ENCODE measurements at regions not wholly inside any gene's neighbourhood (a gene's known extent, or its start where the extent isn't known, plus 50 kb on each side); places are given as distances from the start of the nearest gene placed in this dataset.
"Not testable (repeated sequence)": the region's sequence is repeated elsewhere in the genome, so short reads cannot be mapped to it uniquely, and the experiment has no call there.

DNA sequence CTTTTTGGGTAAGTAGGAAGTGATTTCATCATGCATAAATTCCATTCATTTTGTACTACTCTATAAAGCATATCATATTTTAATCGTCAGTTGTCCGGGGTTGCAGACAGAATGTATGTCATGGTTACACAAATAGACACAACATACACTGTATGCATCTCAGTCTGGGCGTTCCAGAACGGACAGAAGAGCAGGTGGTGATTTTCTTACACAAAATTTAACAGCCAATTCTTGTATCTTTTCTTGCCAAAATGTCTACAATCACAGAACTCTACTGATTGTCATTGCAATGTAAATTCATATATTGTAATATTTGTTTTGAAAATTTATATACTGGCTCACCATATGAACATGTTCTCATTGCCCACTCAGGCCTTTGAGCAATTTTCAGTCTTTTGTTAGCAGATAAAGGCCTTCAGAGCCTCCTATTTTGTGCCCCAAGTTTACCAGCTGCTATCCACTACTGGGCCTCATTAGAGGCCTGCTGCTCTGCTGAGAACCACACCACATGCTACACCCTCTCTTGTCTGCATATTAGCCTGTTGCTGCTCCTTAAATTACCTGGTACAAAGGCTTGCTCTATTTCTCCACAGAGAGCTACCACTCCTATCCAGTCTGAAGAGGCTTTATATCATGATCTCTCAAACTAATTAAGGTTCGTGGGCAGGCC lies 61.5 kb downstream of the PRDM13 start:
- no peak for DNase-seq

GRCh38 chr6:99689916-99690685 lies 83.5 kb downstream of the PRDM13 start:
- DNase-seq, result no peak

DNA sequence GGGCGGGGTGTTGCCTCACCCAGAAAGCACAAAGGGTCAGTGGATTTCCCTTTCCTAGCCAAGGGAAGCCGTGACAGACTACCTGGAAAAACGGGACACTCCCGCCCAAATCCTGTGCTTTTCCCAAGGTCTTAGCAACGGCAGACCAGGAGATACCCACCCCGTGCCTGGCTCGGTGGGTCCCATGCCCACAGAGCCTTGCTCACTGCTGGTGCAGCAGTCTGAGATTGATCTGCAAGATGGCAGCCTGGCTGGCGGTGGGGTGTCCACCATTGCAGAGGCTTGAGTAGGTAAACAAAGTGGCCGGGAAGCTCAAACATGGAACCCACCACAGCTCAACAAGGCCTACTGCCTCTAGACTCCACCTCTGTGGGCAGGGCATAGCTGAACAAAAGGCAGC lies 95.7 kb downstream of the PRDM13 start:
- not testable (repeated sequence) for DNase-seq

DNA sequence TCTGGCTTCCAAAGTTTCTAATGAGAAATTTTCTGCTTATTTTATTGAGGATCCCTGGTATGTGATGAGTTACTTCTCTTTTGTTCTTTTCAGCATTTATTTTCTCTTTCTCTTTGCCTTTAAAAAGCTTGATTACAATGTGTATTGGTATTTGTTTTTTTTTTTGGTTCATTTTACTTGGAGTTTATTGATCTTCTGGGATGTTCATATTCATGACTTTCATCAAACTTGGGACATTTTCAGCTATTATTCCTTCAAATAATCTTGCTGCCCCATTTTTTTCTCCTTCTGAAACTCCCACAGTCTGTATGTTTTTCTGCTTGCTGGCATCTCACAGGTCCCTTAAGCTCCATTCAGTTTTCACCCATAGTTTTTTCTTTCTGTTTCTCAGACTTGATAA lies 102.4 kb downstream of the PRDM13 start:
- no peak for DNase-seq

GRCh38 chr6:99711302-99711701 lies 104.7 kb downstream of the PRDM13 start:
- DNase-seq, result no peak

DNA sequence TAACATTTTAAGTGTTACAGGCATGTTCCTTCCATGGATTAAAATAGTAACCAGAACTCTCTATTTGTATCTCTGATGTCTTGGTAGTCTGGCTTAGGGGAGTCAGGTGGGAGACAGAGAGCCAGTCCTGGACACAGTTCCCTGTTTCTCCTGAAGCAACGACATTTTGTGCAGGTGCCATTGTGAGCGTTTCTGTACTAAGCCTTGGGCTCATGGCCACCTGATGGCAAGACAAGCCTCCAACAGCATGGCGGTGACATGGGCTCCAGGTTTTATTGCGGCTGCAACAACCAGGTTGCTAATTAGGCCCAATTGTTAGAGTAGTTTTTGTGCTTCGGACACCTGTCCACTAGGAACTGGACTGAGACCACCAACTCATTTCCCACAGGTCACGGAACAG lies 105.3 kb downstream of the PRDM13 start:
- DNase-seq, result no peak

- DNase-seq, result no peak
These were observed 105.9 kb downstream of the PRDM13 start for GRCh38 chr6:99712519-99712918.

GRCh38 chr6:99722043-99722442 lies 115.4 kb downstream of the PRDM13 start:
- not testable (repeated sequence) for DNase-seq

DNA sequence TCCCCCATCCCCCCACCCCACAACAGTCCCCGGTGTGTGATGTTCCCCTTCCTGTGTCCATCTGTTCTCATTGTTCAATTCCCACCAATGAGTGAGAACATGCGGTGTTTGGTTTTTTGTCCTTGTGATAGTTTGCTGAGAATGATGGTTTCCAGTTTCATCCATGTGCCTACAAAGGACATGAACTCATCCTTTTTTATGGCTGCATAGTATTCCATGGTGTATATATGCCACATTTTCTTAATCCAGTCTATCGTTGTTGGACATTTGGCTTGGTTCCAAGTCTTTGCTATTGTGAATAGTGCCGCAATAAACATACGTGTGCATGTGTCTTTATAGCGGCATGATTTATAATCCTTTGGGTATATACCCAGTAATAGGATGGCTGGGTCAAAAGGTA lies 123.6 kb downstream of the PRDM13 start:
- DNase-seq, result not testable (repeated sequence)

- DNase-seq, result no peak
These were observed 129.7 kb downstream of the PRDM13 start for GRCh38 chr6:99736302-99736701.

DNA sequence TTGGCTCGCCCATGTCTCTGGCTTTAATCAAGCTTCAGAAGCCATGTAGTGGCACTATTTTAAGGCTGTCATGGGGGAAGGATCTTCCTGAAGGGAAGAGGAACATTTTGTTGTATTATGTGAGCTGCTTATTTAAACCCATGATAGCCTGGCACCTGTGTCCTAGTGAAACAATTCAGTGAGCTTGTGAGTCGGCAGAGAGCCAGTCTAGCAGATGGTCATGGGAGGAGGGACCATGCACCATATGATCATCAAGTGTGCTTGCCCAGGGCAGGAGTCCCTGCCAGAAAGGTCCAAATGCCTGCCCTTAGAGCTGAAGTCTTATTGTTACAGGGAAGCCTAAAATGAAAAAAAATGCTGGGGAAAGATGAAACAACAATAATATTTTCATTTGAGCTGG lies 132.9 kb downstream of the PRDM13 start:
- DNase-seq, result no peak

DNA sequence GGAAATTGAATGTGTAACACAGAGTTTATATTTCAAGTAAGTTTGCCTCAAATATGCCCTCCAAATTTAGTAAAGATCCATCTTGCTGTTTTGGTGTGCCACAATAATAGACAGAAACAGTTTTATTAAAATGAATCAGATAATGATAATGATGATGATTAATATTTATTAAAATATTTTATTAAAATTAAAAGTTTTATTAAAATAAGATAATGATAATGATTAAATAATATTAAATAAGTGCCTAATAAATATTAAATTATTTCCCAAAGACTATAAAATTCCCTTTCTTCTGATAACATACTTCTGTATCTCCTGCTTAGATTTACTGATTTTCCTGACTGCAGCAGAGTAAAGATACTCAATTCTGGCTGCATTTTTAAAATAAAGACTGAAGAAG lies 134.5 kb downstream of the PRDM13 start:
- DNase-seq, result no peak

- DNase-seq, result no peak
These were observed 137.0 kb downstream of the PRDM13 start for GRCh38 chr6:99743647-99744046.

GRCh38 chr6:99745651-99746050 lies 139.0 kb downstream of the PRDM13 start:
- no peak for DNase-seq

DNA sequence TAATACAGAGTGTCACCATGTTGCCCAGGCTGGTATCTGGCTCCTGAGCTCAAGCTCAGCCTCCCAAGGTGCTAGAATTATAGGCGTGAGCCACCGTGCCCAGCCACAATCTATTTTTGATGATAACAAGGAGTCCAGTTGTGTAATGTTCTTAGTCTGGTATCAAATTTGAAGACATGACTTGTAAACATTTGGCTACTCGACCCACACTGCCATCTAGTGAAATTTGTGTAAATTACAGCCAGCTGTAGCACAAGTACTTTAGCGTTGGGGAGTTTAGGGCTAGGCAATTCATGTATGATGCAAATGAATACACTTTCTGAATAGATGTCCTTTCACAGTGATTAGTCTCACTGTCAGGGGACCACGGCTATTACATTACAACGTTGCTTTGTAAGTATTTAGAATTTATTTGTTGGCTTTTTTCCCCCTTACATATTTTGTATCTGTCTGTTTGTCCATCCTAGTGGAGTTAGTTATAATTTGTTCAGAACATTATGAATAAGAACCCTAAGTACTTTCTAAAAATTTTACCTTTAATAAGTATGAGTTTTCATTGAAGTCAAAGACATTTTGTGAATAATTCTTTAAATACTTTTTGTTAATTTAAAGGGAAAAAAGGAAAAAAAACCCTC lies 139.7 kb downstream of the PRDM13 start:
- DNase-seq, result peak; percentile 39

- no peak for DNase-seq
These were observed 155.1 kb downstream of the PRDM13 start for GRCh38 chr6:99761711-99762110.

DNA sequence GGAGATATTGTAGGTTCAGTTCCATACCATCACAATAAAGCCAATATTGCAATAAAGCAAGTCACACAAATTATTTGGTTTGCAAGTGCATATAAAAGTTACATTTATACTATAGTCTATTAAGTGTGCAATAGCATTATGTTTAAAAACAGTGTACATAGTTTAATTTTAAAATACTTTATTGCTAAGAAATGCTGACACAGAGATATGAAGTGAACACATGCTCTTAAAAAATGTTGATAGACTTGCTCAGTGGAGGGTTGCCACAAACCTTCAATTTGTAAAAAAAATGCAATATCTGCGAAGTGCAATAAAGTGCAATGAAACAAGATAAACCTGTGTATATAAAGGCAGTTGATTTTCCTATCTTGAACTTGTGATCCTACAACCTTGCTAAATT lies 161.5 kb downstream of the PRDM13 start:
- no peak for DNase-seq

DNA sequence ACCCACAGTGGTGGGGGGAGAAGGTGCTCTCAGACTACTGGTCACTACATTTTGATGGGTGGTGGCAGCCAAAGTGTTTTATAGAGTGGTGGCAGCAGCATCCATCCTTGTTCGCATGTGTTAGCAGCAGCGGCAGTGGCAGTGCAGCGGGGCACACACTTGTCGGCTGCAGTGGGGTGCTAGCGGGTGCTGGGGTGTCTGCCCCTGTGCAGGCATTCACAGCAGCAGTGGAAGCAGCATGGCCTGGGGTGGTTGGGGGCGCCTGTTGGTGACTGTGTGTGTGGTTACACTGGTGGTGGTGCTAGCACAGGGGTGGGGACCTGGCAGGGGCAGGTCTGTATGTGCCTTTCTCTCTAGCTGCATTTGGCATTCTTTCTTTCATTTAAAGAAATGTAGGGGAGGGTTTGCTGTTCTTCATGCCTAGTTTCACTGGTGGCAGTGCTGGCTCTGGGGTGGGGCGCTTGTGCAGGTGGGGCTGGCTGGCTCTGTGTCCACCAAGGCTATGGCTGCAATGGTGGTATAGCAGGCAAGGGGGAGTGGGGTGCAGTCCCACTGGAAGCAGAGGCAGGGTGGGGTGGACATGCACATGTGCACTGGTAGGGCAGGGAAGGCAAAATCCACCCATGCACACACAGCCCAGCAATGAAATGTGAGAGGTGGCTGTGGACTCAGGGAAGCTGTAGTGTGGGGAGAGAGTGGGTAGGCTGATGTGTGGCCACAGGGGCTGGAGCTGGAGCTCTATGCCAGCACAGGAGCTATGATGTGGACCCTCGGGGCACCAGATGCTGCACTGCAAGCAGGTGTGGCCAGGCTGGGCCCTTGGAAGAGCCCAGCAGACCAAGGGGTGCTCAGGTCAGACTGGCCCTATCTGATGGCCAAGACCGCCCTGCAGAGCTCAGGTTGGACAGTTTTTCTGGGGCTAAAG lies 173.3 kb downstream of the PRDM13 start:
- DNase-seq, result no peak

- DNase-seq, result no peak
These were observed 173.9 kb downstream of the PRDM13 start for GRCh38 chr6:99780556-99780885.

DNA sequence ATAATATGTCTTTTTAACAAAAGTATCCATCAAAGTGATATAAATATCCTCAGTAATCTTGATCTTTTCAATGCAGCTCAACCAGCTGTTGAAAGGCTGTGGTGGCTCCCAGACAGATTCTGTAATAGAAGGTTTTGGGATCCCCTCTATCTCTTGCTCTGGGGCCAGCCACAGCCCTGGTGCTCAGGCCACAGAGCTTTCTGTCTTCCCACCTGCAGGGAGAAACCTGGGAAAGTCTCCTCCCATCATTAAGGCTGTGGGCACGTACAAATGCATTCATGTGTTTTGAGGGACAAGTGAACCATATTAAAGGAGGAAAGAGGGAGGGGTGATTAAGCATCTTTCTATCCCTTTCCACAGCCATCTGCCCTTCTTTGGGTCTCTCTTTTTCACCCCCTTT lies 183.1 kb downstream of the PRDM13 start:
- no peak for DNase-seq

DNA sequence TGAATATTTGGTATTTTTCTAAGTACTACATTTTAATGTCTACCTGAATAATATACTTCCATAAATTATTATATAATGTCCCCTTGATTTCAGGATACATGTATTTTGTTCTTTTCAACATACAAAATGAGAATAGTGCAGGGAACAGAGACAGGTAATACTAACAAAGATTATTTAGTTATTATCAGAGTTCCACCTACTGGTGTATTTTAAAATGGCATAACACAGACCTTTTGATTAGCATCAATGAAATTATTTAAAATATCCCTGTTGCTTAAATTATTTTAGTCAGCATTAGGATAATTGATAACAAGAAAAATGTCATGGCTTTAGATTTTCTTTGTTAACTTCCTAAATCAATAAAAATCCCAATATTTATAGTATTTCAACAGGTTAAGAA lies 184.0 kb downstream of the PRDM13 start:
- no peak for DNase-seq

DNA sequence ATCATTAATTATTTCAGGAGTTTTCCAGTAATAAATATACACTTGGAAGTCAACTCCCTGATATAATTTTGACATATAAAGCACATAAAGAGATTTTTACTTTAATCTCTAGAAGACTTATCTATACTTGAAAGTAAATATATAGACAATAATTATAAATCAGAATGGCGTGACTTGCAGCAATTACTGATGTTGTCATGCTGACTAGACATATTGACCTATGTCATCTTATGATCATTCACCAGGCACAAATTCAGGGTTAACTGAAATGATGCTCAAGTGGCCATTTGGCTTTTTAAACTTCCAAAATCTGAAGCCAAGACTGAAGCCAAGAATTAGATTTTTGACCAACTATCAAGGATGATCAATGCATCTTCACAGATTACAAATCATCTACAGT lies 192.2 kb downstream of the MCHR2 start:
- no peak for DNase-seq

DNA sequence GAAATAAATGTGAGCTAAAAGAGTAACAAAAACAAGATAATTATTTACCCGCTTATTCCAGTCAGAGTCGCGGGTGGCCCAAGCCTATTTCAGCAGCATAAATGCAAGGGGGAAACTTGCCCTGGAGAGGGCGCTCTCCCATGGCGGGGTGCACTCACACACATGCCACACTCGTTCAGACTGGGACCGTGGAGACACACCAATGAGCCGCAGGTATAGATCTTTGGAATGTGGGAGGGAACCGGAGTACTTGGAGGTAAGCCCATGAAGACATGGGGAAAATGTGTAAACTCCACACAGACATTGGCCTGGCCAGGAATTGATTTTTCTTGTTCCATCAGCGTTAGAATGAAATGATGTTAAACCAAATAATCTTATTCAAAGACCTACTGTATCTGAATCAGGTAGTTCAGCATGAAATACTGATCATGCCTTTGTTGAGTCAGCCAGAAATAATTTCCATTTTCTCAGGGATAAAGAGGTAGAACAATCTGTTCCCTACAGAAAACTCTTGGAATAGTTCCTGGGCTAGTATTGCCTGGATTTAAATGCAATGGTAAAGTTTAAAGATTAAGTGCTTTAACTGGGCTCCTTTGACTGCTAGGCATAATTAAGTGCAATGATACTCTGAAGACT lies 191.5 kb downstream of the MCHR2 start:
- DNase-seq, result no peak
